ENCODE measurements at regions not wholly inside any gene's neighbourhood (a gene's known extent, or its start where the extent isn't known, plus 50 kb on each side); places are given as distances from the start of the nearest gene placed in this dataset.

DNA sequence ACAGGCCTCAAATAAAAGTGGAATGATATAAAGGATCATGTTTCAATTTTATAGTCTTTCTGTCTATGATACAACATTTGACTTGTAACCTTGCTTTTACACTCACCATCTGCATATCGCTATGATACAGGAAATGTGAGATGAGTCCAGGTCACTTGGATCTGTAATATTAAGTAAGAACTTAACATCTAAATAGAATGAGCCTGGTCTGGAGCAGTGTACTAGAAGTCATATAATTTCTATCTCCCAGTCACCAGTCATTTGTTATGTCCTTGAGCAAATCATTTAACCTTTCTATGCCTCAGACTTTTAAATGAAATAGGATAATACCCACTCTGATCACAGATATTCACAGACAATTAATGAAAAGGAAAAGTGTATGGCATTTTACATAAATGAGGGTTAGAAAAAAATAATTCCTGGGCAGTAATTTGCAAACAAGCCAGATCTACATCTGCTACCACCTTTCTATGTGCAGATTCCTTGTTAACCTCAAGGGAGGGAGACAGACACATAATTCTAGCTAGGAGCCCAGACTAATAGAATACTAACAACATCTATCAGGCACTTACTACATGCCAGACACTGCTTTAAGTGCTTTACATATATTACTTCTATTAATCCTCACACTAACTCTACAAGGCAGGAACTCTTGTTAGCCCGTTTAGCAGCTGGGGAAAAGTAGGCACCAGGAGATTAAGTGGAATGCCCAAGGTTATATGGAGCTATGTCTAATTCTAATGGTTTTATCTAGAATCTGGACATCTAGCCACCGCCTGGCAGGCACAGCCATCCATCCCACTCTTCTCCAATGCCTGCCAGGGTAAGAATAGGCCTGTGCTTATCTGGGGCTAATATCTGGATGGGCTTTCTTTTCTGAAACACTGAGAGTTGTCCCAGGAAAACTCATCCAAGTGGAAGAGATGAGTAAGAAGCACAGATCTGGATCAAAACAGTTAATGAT, 313.6 kb upstream of the CDH20 start:
- Histone ChIP-seq H3K9me3 (no peaks in the 10 kb centered on the region), H3K4me1 (no peaks in the 10 kb centered on the region), H3K36me3 (ENCODE audit: control insufficient read depth, insufficient read depth, low read length) (no peaks in the 10 kb centered on the region), H3K27me3 (replicated peaks; ENCODE audit: control insufficient read depth, insufficient read depth, low read length) (no peaks in the 10 kb centered on the region), H3K4me3 (ENCODE audit: low read depth, low read length) (no peak overlapping the region)
- no peak for DNase-seq
- intact Hi-C loops (cut with micrococcal nuclease; ENCODE audit: unreplicated experiment), result no loop called here
- TF ChIP-seq CTCF (IDR thresholded peaks at IDR 0.05; ENCODE audit: insufficient read depth in 1 of 2, low read depth in 1 of 2, low read length in 1 of 2, severe bottlenecking in 1 of 2, unreplicated experiment in 1 of 2), result no peak
- H3K9me3 Mint-ChIP-seq (ENCODE audit: unreplicated experiment), result peaks cover 8% of the 10 kb centered on the region
- CTCF ChIA-PET, result no interaction called here
- H3K36me3 Mint-ChIP-seq (ENCODE audit: insufficient read depth, unreplicated experiment), result no peaks in the 10 kb centered on the region
- no TSS peak for BruUV-seq (replicated peaks)
- no peak overlapping the region for H3K27ac Mint-ChIP-seq (ENCODE audit: unreplicated experiment)
- H3K4me1 Mint-ChIP-seq (ENCODE audit: low read depth, unreplicated experiment), result no peaks in the 10 kb centered on the region
- H3K27me3 Mint-ChIP-seq (ENCODE audit: insufficient read depth, unreplicated experiment), result peaks cover 3% of the 10 kb centered on the region
- POLR2A ChIA-PET, result no interaction called here
- H3K4me3 Mint-ChIP-seq (ENCODE audit: unreplicated experiment), result no peak overlapping the region

- DNase-seq, result no peak
- intact Hi-C loops (cut with micrococcal nuclease; ENCODE audit: unreplicated experiment), result no loop called here
- TF ChIP-seq CTCF (IDR thresholded peaks at IDR 0.05; ENCODE audit: insufficient read depth in 1 of 2, low read depth in 1 of 2, low read length in 1 of 2, severe bottlenecking in 1 of 2, unreplicated experiment in 1 of 2), result no peak
- Mint-ChIP-seq H3K9me3 (ENCODE audit: unreplicated experiment) (peaks cover 8% of the 10 kb centered on the region), H3K36me3 (ENCODE audit: insufficient read depth, unreplicated experiment) (no peaks in the 10 kb centered on the region), H3K4me3 (ENCODE audit: unreplicated experiment) (no peak overlapping the region), H3K27ac (ENCODE audit: unreplicated experiment) (no peak overlapping the region), H3K4me1 (ENCODE audit: low read depth, unreplicated experiment) (no peaks in the 10 kb centered on the region), H3K27me3 (ENCODE audit: insufficient read depth, unreplicated experiment) (peaks cover 1% of the 10 kb centered on the region)
- Histone ChIP-seq H3K4me3 (ENCODE audit: low read depth, low read length) (no peak overlapping the region), H3K27me3 (replicated peaks; ENCODE audit: control insufficient read depth, insufficient read depth, low read length) (no peaks in the 10 kb centered on the region), H3K4me1 (no peaks in the 10 kb centered on the region), H3K36me3 (ENCODE audit: control insufficient read depth, insufficient read depth, low read length) (no peaks in the 10 kb centered on the region), H3K9me3 (no peaks in the 10 kb centered on the region)
- BruUV-seq (replicated peaks), result no TSS peak
- CTCF ChIA-PET, result no interaction called here
- POLR2A ChIA-PET, result no interaction called here
Observed at GRCh38 chr18:61025596-61025995, 307.6 kb upstream of the CDH20 start.

DNA sequence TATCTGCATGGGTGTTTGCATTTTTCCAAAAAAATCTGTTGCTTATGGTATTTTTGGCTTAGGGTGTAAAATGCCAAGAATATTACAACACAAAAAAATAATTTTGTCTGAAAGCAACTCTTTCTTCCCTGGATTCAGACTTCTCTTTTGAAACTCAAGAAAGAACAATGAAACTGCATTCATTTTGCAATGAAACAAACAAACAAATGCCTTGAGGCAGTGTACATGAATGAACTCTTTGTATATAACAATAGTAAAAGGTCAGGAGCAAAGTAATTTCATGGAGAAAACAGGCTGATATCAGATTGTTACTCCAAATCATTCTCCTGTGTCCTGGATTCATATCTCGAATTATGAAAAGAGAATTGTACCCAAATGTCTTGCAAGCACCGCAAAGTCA, 301.6 kb upstream of the CDH20 start:
- Histone ChIP-seq H3K4me1 (no peaks in the 10 kb centered on the region), H3K27me3 (replicated peaks; ENCODE audit: control insufficient read depth, insufficient read depth, low read length) (no peaks in the 10 kb centered on the region), H3K4me3 (ENCODE audit: low read depth, low read length) (no peak overlapping the region), H3K36me3 (ENCODE audit: control insufficient read depth, insufficient read depth, low read length) (no peaks in the 10 kb centered on the region), H3K9me3 (no peaks in the 10 kb centered on the region)
- CTCF ChIA-PET, result no interaction called here
- no TSS peak for BruUV-seq (replicated peaks)
- Mint-ChIP-seq H3K4me1 (ENCODE audit: low read depth, unreplicated experiment) (no peaks in the 10 kb centered on the region), H3K27ac (ENCODE audit: unreplicated experiment) (no peak overlapping the region), H3K27me3 (ENCODE audit: insufficient read depth, unreplicated experiment) (no peaks in the 10 kb centered on the region), H3K36me3 (ENCODE audit: insufficient read depth, unreplicated experiment) (no peaks in the 10 kb centered on the region), H3K4me3 (ENCODE audit: unreplicated experiment) (no peak overlapping the region), H3K9me3 (ENCODE audit: unreplicated experiment) (no peaks in the 10 kb centered on the region)
- TF ChIP-seq CTCF (IDR thresholded peaks at IDR 0.05; ENCODE audit: insufficient read depth in 1 of 2, low read depth in 1 of 2, low read length in 1 of 2, severe bottlenecking in 1 of 2, unreplicated experiment in 1 of 2), result no peak
- POLR2A ChIA-PET, result no interaction called here
- intact Hi-C loops (cut with micrococcal nuclease; ENCODE audit: unreplicated experiment), result no loop called here
- DNase-seq, result no peak

Data from Caco-2 (cell line).